NT2/D1 (cell line): ENCODE measurements at regions not wholly inside any gene's neighbourhood (a gene's known extent, or its start where the extent isn't known, plus 50 kb on each side); places are given as distances from the start of the nearest gene placed in this dataset.

Experiments
- SUZ12 ChIP-seq: IDR thresholded peaks from 2 replicates; pipeline ENCODE4 v1.6.1; 2011; ENCODE audit not compliant: insufficient read length, insufficient read depth; ENCODE audit errors: extremely low read depth
- YY1 ChIP-seq: IDR thresholded peaks from 2 replicates; pipeline ENCODE4 v1.6.1; 2011; ENCODE audit not compliant: insufficient read length, insufficient read depth
- ZNF274 ChIP-seq: IDR thresholded peaks from 2 replicates; pipeline ENCODE4 v1.6.1; 2011; ENCODE audit warnings: mild to moderate bottlenecking, low read depth, low read length

- TF ChIP-seq ZNF274 (no peak), SUZ12 (no peak), YY1 (no peak)
Measured at GRCh38 chr20:40584130-40584809, 104.8 kb downstream of the MAFB start.
